CD4-positive, alpha-beta T cell (primary cell): ENCODE measurements at regions not wholly inside any gene's neighbourhood (a gene's known extent, or its start where the extent isn't known, plus 50 kb on each side); places are given as distances from the start of the nearest gene placed in this dataset.

Experiments
- ATAC-seq: fragments of 200-7000 bp; cut with Tn5 transposase; one replicate; pipeline ENCODE4 v1.10.0; 2022; ENCODE audit warnings: mild to moderate bottlenecking; ENCODE audit not compliant: poor library complexity
- CTCF ChIA-PET: fragments of 350-600 bp; sonication (Branson Sonifier 250); formaldehyde crosslinking; loops from one replicate; lab custom pipeline; 2021; ENCODE audit warnings: antibody characterized with exemption, inconsistent platforms; lab: Charles Lee
- POLR2A ChIA-PET: fragments of 350-600 bp; sonication (Branson Sonifier 250); formaldehyde crosslinking; loops from one replicate; lab custom pipeline; 2021; ENCODE audit warnings: antibody characterized with exemption, inconsistent platforms; lab: Charles Lee
- DNase-seq, 14 experiments: peaks; one replicate each; pipeline ENCODE4 v3.0.0-alpha.2; 2013 to 2020; ENCODE audit warnings: mixed read lengths in 2 of 14
- H3K27ac ChIP-seq, 2 donors: one replicate each; pipeline versions ENCODE4 v1.5.1 to v1.7.0; 2013; ENCODE audit warnings: low read length in 2 of 2, low read depth in 1 of 2, mild to moderate bottlenecking in 1 of 2
- H3K27me3 ChIP-seq, 2 experiments: 1 replicate in 1 of 2; 2 replicates in 1 of 2; pipeline versions ENCODE4 v1.6.1 to v1.7.0; 2013; ENCODE audit warnings: low read length in 2 of 2, control low read depth in 1 of 2, mild to moderate bottlenecking in 1 of 2, moderate library complexity in 1 of 2; ENCODE audit not compliant: insufficient read depth in 2 of 2, control insufficient read depth in 1 of 2
- H3K36me3 ChIP-seq: one replicate; pipeline ENCODE4 v1.6.1; 2013; ENCODE audit warnings: low read length, control low read depth; ENCODE audit not compliant: insufficient read depth
- H3K4me1 ChIP-seq: one replicate; pipeline ENCODE4 v1.6.1; 2013; ENCODE audit warnings: low read length, control low read depth; ENCODE audit not compliant: insufficient read depth
- H3K4me3 ChIP-seq: one replicate; pipeline ENCODE4 v1.5.1; 2013; ENCODE audit warnings: mild to moderate bottlenecking, low read length, moderate library complexity
- H3K9me3 ChIP-seq, 2 experiments: 1 replicate in 1 of 2; 2 replicates in 1 of 2; pipeline versions ENCODE4 v1.6.1 to v1.7.0; 2013; ENCODE audit warnings: low read length in 2 of 2, mild to moderate bottlenecking in 2 of 2, control low read depth in 1 of 2, moderate library complexity in 1 of 2; ENCODE audit not compliant: control insufficient read depth in 1 of 2, insufficient read depth in 1 of 2
- H3K27ac Mint-ChIP-seq: one replicate; pipeline ENCODE4 v1.8.0; 2020; ENCODE audit warnings: mixed read lengths
- H3K27me3 Mint-ChIP-seq: one replicate; pipeline ENCODE4 v1.8.0; 2021; ENCODE audit warnings: mixed read lengths
- H3K36me3 Mint-ChIP-seq: one replicate; pipeline ENCODE4 v1.8.0; 2021; ENCODE audit warnings: low read depth, mixed read lengths
- H3K4me1 Mint-ChIP-seq: one replicate; pipeline ENCODE4 v1.8.0; 2021; ENCODE audit warnings: low read depth, mixed read lengths
- H3K4me3 Mint-ChIP-seq: one replicate; pipeline ENCODE4 v1.8.0; 2020; ENCODE audit warnings: mild to moderate bottlenecking, mixed read lengths
- H3K9me3 Mint-ChIP-seq: one replicate; pipeline ENCODE4 v1.8.0; 2020; ENCODE audit warnings: mixed read lengths
- intact Hi-C, 2 experiments: fragments of 100-400 bp; cut with DNase I in 1 of 2; cut with micrococcal nuclease in 1 of 2; formaldehyde crosslinking; loops; one replicate each; pipeline versions ENCODE4 v1.15.1 to v1.9.0; 2023 to 2025; cut with DNase I, micrococcal nuclease
- TF ChIP-seq, protein P1 (sequence below): fragments of 200-600 bp; IDR thresholded peaks from one replicate; pipeline ENCODE4 v1.8.0; 2022; ENCODE audit warnings: antibody characterized with exemption, mild to moderate bottlenecking

DNA sequence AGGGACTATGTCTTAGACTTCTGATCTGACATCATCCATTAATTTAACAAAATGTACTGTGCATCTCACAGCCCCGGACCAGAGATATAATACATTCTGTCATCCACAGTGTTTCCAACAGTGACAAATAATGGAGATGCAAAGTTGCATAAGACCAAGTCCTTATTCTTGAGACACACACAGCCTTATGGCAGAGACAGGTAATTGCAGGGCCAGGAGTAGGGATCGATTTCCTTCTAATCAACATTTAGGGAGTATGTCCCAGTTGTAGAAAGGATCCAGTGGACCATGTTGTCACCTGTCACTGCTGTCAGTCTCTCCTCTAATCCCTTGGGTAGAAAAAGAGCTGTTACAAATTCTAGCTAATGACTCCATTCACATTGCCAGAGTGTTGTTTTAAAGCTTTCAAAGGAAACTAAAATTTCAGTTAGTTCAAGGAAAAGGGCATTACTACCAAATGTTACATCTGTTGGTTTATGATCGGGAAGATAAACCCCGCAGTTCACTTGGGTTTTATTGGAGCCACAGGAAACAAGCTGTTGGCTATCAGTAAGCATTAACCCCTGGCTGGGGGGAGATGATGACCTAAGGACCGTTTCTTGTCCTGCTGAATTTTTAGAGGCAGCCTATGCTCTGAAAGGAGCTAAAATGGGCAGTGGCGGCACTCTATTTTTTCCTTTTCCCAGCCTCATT, 111.4 kb upstream of the ATXN1 start:
- H3K9me3 ChIP-seq, result no peaks in the 10 kb centered on the region
- ChIA-PET POLR2A (no interaction called here), CTCF (no interaction called here)
- H3K4me1 ChIP-seq, result no peaks in the 10 kb centered on the region
- H3K27me3 Mint-ChIP-seq, result peaks cover 22% of the 10 kb centered on the region
- no peak overlapping the region for H3K27ac Mint-ChIP-seq
- DNase-seq, result no peak
- no peak for ATAC-seq
- H3K36me3 ChIP-seq, result no peaks in the 10 kb centered on the region
- H3K27me3 ChIP-seq, result no peaks in the 10 kb centered on the region
- no peak overlapping the region for H3K4me3 ChIP-seq
- no peak overlapping the region for H3K4me3 Mint-ChIP-seq
- no peak overlapping the region for H3K27ac ChIP-seq
- TF ChIP-seq, protein P1, sequence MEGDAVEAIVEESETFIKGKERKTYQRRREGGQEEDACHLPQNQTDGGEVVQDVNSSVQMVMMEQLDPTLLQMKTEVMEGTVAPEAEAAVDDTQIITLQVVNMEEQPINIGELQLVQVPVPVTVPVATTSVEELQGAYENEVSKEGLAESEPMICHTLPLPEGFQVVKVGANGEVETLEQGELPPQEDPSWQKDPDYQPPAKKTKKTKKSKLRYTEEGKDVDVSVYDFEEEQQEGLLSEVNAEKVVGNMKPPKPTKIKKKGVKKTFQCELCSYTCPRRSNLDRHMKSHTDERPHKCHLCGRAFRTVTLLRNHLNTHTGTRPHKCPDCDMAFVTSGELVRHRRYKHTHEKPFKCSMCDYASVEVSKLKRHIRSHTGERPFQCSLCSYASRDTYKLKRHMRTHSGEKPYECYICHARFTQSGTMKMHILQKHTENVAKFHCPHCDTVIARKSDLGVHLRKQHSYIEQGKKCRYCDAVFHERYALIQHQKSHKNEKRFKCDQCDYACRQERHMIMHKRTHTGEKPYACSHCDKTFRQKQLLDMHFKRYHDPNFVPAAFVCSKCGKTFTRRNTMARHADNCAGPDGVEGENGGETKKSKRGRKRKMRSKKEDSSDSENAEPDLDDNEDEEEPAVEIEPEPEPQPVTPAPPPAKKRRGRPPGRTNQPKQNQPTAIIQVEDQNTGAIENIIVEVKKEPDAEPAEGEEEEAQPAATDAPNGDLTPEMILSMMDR, result no peak
- peaks cover 3% of the 10 kb centered on the region for H3K9me3 Mint-ChIP-seq
- no peaks in the 10 kb centered on the region for H3K36me3 Mint-ChIP-seq
- intact Hi-C loops, result no loop called here
- no peaks in the 10 kb centered on the region for H3K4me1 Mint-ChIP-seq

DNA sequence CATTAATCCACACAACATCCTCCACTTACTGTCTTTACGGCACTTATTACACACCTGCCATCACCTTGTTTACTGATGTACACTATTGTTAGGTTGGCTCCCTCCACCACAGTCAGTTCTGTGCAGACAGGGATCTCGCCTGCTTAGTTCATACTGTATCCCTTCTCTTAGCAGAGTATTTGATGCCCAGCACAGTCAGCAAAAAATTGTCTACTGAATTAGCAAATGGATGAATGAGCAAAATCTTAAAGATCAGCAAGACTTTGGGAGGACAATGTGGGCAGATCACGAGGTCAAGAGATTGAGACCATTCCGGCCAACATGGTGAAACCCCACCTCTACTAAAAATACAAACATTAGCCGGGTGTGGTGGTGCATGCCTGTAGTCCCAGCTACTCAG, 109.8 kb upstream of the ATXN1 start:
- H3K9me3 Mint-ChIP-seq, result no peaks in the 10 kb centered on the region
- H3K27ac ChIP-seq, result no peak overlapping the region
- CTCF ChIA-PET, result no interaction called here
- H3K36me3 ChIP-seq, result no peaks in the 10 kb centered on the region
- intact Hi-C loops, result no loop called here
- H3K36me3 Mint-ChIP-seq, result no peaks in the 10 kb centered on the region
- TF ChIP-seq, protein P1, result no peak
- no peaks in the 10 kb centered on the region for H3K27me3 ChIP-seq
- no peak for ATAC-seq
- peaks cover 14% of the 10 kb centered on the region for H3K27me3 Mint-ChIP-seq
- DNase-seq, result no peak
- H3K4me1 Mint-ChIP-seq, result no peaks in the 10 kb centered on the region
- H3K27ac Mint-ChIP-seq, result no peak overlapping the region
- no peak overlapping the region for H3K4me3 ChIP-seq
- H3K4me3 Mint-ChIP-seq, result no peak overlapping the region
- H3K9me3 ChIP-seq, result no peaks in the 10 kb centered on the region
- H3K4me1 ChIP-seq, result no peaks in the 10 kb centered on the region
- POLR2A ChIA-PET, result no interaction called here

GRCh38 chr6:16868968-16869367, 107.7 kb upstream of the ATXN1 start:
- no peak overlapping the region for H3K4me3 ChIP-seq
- H3K27me3 ChIP-seq, result no peaks in the 10 kb centered on the region
- intact Hi-C loops, result no loop called here
- no peak for DNase-seq
- no peaks in the 10 kb centered on the region for H3K36me3 ChIP-seq
- no peaks in the 10 kb centered on the region for H3K4me1 Mint-ChIP-seq
- no peak overlapping the region for H3K27ac ChIP-seq
- H3K9me3 Mint-ChIP-seq, result no peaks in the 10 kb centered on the region
- no peaks in the 10 kb centered on the region for H3K9me3 ChIP-seq
- ATAC-seq, result no peak
- POLR2A ChIA-PET, result no interaction called here
- no peaks in the 10 kb centered on the region for H3K4me1 ChIP-seq
- H3K36me3 Mint-ChIP-seq, result no peaks in the 10 kb centered on the region
- H3K27me3 Mint-ChIP-seq, result peaks cover 7% of the 10 kb centered on the region
- TF ChIP-seq, protein P1, result no peak
- CTCF ChIA-PET, result no interaction called here
- no peak overlapping the region for H3K4me3 Mint-ChIP-seq
- H3K27ac Mint-ChIP-seq, result no peak overlapping the region
